Tibial nerve (tissue), 3 donors: ENCODE measurements at regions not wholly inside any gene's neighbourhood (a gene's known extent, or its start where the extent isn't known, plus 50 kb on each side); places are given as distances from the start of the nearest gene placed in this dataset.

ENCODE experiments used
- CTCF ChIP-seq, 5 experiments: fragments of 200-600 bp in 3 of 5; fragments of 450-650 bp in 2 of 5; sonication (generic) in 3 of 5; IDR thresholded peaks; one replicate each; pipeline ENCODE4 v1.5.1; 2016 to 2019; ENCODE audit warnings: antibody characterized with exemption in 5 of 5, mild to moderate bottlenecking in 3 of 5, moderate library complexity in 2 of 5
- POLR2A ChIP-seq, 2 donors: fragments of 450-650 bp; IDR thresholded peaks; one replicate each; pipeline ENCODE4 v1.6.1; 2017; ENCODE audit warnings: antibody characterized with exemption in 2 of 2, mild to moderate bottlenecking in 2 of 2, moderate library complexity in 2 of 2

DNA sequence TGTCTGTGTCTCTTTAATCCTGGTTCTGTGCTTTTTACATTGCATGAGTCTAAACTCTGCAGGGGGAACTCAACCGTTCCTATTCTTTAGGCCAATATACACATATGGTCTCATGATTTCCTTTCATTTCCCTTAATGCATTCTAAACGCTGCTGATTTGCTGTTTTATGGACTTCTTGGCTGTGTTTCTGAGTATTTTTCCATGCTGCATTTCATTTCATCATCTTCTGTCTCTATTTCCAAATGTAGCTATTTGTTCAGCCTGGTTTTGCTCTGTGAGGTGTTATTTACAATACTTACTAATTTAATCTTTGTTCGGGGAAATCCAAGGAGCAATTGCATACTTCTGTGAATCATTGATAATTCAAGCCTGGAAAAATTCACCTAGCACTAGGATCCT is 897.2 kb downstream of the TSN start:
- no peak for TF ChIP-seq CTCF (IDR thresholded peaks at IDR 0.05)
- no peak for TF ChIP-seq POLR2A (IDR thresholded peaks at IDR 0.05)
